NCI-H1436 (cell line): ENCODE measurements at regions not wholly inside any gene's neighbourhood (a gene's known extent, or its start where the extent isn't known, plus 50 kb on each side); places are given as distances from the start of the nearest gene placed in this dataset.

Experiments
- DNase-seq: peaks from one replicate; lab custom pipeline; 2025; lab: John Stamatoyannopoulos, UW

DNA sequence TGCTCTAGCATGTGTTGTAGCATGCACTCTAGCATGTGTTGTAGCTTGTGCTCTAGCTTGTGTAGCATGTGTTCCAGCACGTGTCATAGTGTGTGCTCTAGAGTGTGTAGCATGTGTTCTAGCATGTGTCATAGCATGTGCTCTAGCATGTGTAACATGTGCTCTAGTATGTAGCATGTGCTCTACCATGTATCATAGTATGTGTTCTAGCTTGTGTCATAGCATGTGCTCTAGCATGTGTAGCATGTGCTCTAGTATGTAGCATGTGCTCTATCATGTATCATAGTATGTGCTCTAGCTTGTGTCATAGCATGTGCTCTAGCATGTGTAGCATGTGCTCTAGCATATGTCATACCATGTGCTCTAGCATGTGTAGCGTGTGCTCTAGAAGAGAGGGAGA, 255.3 kb downstream of the ICE1 start:
- DNase-seq, result no peak

- no peak for DNase-seq
These were observed 253.7 kb downstream of the ICE1 start for GRCh38 chr5:5676218-5676617.

- DNase-seq, result no peak
These were observed 253.0 kb downstream of the ICE1 start for GRCh38 chr5:5675511-5675910.

DNA sequence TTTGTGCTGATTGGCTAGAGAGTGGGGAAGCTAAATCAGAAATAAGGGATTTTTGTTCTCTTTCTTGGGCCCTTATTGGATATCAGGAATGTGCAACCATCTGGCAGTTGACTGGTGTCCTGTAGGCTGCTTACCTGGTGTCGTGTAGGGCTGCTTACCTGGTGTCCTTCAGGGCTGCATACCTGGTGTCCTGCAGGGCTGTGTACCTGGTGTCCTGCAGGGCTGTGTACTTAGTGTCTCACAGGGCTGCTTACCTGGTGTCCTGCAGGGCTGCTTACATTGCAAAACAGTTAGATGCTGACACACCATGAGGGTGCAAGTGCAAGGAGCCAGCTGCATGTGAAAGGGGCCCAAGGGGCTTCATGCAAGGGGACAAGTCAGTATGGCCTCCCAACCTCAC, 249.3 kb downstream of the ICE1 start:
- no peak for DNase-seq

- no peak for DNase-seq
These were observed 244.7 kb downstream of the ICE1 start for GRCh38 chr5:5667136-5667554.

DNA sequence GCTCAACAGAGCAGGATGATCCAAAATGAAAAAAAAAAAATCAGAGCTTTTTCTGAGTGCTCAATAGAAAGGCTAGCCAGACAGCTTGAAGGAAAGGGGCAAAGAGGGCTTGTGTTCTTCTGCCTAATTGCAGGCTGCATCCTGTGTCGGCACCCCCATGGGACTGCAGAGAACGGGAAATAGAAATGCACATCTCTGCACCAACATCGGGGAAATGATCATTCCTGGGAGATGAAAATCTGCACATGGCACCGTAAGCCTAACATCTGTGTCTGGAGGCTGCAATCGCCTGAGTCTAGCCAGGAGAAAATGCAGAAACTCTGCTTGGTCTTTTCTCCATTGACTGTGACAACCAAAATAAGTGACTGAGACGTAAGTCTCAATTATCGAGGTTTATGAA, 243.9 kb downstream of the ICE1 start:
- no peak for DNase-seq

DNA sequence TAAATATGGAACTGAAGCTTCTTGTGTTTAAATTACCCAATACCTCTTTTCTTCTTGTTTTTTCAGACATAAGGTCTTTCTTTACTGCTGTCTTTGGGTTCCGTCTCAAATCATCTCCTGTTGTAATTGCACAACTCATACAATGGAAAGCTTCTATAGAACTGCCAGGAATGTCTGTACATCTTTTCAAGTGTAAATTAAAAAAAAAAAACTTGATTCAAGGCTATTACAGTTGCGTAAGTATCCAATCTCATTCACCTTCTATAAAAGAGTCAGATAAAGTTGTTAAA, 243.5 kb downstream of the ICE1 start:
- no peak for DNase-seq

DNA sequence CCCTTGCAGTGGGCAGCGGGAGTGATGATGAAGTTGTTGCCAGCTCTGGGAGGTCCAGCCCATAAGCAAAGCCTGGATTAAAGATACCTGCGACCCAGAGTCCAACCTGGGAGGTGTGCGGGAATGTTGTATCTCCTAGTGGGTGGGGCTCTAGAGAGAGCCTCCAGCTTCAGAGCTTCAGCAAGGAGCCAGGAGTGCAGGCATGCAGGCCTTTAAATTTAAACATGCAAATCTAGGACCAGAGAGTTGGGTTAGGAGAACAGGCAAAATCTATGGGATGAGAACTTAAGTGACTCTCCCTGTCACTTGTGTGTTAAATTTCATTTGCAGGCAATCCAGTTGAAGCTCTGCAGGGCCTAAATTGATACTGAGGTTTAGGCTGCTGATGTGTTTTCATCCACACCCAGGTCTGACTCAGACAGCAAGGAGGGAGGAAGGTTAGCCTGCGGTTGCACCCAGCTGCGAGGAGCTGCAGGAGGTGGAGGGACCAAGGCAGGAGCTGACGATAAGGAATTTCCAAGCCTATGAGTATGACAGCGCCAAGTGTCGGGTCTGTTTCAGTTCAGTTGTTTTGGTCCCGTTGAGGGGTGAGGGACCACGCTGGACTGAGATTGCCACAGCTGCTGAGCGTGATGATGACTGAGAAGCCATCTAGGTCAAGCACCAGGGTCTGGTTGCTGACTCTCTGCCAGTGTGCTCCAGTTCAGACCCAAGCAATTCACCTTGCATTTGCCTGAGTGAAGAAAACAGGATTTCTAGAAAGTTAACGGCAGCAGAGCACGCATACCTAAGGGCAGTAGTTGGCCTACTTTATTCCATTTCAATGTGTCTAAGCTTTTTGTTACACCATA, 243.0 kb downstream of the ICE1 start:
- no peak for DNase-seq

DNA sequence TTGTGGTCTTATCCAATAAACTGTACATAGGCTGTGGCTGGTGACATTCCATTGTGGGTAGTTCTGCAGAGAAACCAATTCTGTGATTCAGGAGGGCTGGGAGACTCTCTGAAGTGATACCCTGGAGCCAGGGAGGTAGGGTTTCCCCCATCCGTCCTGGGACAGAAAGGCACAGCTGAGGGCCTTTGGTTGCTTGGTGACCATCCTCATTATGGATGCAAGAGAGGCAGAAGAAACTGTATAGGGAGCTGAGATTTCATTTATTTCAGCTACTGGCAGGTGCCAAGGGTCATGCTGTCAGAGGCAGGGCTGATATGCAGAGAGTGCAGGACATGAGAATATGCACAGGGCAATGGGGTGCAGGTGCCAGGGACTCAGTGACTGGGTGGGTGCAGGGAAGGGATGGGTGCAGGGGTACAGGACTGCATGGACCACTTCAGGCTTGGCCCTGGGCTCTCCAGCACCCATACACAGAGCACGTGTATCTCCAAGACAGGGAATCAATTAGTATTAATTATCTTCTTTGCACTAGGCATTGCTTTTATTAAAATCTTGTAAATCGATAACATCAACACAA, 236.5 kb downstream of the ICE1 start:
- DNase-seq, result no peak

DNA sequence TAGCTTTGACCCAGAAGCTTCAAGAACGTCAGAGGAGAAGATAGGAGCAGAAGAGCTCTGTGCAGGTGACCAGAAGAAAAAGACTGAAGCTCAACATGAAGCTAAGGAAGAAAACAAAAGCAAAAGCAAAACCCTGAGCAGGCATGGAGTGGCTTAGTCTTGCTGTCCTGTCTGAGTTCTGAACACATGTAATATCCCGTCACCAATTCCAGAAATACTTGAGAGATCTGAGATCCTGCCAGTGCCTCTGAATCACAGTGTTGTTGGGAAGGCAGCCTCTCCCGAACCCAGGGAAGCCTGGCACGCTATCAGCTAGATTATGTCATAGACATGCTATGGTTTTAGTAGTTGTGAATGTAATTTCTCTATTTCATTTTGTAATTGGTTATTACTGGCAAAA, 235.7 kb downstream of the ICE1 start:
- DNase-seq, result no peak

DNA sequence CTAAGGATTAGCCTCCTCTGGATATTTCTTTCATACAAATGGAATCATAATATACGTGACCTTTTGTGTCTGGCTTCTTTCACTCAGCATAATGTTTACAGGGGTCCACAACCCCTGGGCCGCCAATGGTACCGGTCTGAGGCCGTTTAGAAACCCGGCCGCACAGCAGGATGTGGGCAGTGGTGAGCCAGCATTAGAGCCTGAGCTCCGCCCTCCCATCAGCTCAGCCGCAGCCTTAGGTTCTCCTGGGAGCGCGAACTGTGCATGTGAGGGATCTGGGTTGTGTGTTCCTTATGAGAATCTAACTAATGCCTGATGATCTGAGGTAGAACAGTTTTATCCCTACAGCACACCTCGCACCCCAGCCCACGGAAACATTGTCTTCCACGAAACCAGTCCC, 229.7 kb downstream of the ICE1 start:
- DNase-seq, result no peak

- no peak for DNase-seq
These were observed 228.5 kb downstream of the ICE1 start for GRCh38 chr5:5650949-5651348.

DNA sequence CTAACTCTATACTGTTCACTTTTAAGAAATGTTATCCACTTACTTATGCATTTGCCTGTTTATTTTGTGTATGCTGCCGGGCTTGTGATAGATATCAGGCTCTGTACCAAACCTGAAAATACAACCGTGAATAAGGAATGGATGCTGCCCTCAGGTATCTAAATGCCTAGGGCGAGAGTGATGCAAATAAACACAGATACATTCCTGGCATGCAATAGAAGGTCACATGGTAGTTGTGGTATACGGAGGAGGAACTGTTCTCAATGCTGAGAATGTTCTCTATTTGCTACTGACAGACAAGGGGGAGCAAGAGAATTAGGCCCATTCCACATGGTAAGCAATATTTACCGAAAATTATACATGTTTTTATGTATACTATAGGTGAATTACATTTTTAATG, 227.8 kb downstream of the ICE1 start:
- no peak for DNase-seq

- no peak for DNase-seq
These were observed 227.2 kb downstream of the ICE1 start for GRCh38 chr5:5649641-5650040.

GRCh38 chr5:5648694-5649093, 226.2 kb downstream of the ICE1 start:
- no peak for DNase-seq

DNA sequence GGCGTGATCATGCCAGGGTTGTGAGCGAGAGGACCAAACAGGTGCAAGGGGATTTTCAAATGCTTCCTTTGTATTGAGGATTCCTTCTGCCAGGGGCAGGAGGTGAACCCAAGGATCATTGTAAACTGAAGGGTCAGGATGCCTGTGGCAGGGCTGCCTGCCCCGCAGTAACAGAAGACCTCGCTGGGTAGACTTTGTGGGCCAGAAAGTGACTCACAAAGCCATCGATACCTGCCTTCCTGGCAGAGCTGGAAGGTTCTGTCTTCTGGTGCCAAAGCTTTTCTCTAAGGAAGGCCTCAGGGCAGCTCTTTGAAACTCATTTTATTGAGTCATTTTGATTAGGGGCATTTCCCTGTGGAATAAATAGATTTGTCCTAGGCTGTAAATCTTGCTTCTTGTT, 223.4 kb downstream of the ICE1 start:
- DNase-seq, result no peak

GRCh38 chr5:5645198-5645597, 222.7 kb downstream of the ICE1 start:
- no peak for DNase-seq

GRCh38 chr5:5644249-5644648, 221.8 kb downstream of the ICE1 start:
- no peak for DNase-seq

DNA sequence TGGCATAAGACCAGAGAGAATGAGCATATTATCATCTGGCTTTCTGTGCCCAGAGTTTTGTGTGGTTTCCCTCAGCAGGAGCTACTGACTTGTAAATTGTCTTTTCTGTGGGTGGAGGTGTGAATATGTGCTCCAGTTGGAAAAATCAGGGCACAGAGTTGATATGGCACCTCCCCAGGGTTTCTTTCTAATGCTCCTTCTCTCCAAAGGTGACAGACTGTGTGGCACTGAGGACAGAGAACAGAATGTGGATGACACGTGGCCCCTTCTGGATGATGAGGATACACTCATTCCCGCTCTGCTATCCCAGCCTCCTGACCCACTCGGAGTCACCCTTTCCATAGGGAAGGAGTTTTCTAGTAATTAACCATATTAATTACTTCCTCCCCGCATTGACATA, 221.0 kb downstream of the ICE1 start:
- no peak for DNase-seq

- no peak for DNase-seq
These were observed 215.7 kb downstream of the ICE1 start for GRCh38 chr5:5638211-5638610.

DNA sequence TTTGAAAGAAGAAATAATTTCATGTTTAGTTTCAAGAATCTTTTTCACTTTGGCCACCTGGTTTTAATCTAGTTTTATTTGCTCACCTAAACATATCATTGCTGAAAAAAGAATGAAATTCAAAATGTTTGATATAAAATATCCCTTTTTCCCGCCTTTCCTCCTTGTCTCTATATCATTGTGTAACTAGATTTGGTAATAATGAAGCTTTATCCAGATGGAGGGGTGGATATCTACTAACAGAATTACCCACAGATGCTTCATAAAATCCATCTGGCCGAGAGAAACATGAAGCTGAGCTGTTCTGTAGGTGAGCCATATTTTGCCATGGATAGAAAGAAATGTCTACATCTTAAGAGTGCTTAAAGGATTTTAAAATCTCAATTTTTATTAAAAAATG, 214.7 kb downstream of the ICE1 start:
- no peak for DNase-seq

DNA sequence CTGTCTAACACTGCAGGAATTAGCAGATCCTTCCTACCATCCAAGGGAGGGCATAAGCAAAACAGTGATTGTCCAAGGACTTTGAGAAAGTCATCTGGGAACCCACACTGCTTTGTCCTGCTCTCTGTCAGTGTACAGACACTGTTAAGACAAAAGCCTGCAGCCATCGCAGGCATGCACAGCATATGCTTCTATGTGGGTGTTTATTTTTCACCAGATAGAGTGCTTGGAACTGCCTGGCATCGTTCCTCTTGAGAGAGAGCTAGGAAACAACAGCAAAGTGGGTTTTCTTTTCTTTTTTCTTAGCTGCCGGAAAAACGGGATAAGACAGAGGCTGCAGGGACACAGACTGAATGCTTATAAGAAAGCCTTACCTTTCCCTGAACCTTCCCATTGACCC, 212.3 kb downstream of the ICE1 start:
- no peak for DNase-seq

DNA sequence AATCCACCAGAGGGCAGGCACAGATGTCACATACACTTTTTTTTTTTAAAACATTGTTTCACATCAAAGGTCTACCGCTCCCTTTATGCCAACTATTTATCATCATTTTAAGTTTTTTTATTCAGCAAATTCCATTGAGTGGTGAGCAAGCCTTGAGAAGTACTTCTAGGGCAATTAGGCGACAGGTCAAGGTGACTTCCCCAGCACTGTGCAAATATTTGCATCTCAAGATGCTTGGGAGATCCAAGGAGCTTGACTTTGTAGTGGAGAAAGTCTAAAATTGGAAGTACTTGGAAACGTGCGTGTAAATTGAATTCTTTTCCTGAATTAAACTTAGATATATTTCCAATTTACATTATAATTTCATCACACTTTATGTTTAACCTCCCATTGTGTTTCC, 211.1 kb downstream of the ICE1 start:
- DNase-seq, result no peak

DNA sequence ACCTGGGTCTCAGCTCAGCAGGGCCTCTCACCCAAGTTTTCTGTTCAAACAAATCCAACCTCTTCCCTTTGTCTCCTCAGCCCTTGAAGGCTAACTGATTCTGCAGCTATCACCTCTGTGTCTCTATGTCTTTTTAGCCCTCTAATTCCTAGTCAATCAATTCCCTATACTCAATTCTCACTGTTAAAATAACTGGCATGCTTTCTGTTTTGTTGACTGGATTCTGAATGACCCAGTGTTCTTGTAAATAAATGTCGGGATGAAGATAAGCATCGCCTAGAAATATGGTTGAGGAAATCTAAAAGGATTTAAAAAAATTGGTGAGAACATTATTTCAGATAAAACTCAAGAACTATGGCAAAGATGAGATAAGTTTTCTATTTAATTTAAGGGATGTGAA, 210.2 kb downstream of the ICE1 start:
- DNase-seq, result no peak
